T47D (cell line): ENCODE measurements at regions not wholly inside any gene's neighbourhood (a gene's known extent, or its start where the extent isn't known, plus 50 kb on each side); places are given as distances from the start of the nearest gene placed in this dataset.
"Not testable (repeated sequence)": the region's sequence is repeated elsewhere in the genome, so short reads cannot be mapped to it uniquely, and the experiment has no call there.

Experiments used
- DNase-seq, 2 experiments: peaks; one replicate each; pipeline versions ENCODE4 v3.0.0 to v3.0.0-alpha.2; 2011 to 2012; ENCODE audit warnings: low read depth in 1 of 2, low spot score in 1 of 2
- JUND ChIP-seq: IDR thresholded peaks from 2 replicates; pipeline ENCODE4 v1.6.1; 2012; ENCODE audit warnings: low read depth
- in situ Hi-C: cut with HindIII; loops from 2 replicates; pipeline ENCODE4 v1.10.0; 2016; ENCODE audit warnings: low sequenced_read_pairs, low pct_unique_long_range_greater_than_20kb

DNA sequence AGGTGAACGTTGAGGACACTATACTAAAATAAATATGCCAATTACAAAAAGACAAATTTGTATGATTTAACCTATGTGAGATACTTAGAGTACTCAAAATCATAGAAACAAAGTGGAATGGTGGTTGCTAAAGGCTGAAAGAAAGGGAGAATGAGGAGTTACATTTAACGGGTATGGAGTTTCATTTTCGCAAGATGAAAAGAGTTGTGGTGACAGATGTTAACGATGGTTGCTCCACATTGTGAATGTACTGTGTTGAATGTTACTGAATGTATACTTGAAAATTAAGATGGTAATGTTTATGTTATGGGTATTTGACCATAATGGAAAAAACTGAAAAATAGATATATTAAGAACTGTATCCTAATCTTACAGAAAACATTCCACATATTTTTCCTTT lies 51.3 kb upstream of the MOCS2 start:
- TF ChIP-seq JUND = no peak
- in situ Hi-C loops = no loop called here
- DNase-seq = no peak

DNA sequence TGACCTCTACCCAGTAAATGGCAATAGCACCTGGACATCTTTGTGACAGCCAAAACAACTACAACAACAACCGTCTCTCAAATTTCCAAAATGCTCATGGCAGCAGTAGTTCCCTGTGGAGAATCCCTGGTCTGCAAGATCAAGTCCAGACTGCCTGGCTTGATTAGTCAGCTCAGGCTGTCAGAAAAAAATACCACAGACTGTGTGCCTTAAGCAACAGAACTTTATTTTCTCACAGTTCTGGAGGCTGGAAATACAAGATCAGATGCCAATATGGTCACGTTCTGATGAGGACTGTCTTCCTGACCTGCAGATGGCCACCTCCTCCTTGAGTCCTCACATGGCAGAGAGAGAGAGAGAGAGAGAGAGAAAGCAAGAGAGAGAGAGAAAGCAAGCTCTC lies 52.3 kb upstream of the MOCS2 start:
- DNase-seq = no peak
- in situ Hi-C loops = no loop called here
- no peak for TF ChIP-seq JUND

DNA sequence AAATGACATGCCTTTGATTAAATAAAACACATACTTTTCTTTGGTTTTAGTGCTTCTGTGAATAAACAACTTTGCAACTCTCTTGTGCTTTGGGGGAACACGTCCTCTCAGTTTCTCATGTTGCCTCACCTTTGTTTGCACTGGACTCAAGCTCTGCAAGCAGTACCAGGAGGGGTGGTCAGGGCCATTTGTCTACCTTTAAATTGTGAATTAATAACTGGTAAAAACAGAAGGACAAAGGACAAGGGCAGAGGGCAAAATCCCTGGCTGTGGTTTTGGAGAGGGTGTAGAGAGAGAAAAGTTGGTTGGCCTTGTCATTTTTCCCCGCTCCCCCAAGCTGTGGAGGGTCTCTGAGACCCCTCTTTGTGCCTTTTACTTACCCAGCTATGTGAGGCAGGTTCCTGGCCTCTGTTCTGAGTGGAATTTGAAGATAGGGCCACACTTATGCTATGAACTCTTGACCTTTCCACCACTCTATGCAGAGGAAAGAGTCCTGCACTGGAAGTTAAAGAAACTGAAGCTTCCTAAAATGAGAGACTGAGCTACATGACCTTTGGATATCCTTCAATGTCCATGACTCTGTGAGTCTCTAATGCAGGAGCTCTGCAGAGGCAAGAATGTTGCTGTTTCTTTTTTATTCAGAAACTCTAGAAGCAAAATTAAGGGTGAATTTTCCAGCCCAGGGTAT lies 55.1 kb upstream of the MOCS2 start:
- in situ Hi-C loops = no loop called here
- no peak for DNase-seq
- no peak for TF ChIP-seq JUND

DNA sequence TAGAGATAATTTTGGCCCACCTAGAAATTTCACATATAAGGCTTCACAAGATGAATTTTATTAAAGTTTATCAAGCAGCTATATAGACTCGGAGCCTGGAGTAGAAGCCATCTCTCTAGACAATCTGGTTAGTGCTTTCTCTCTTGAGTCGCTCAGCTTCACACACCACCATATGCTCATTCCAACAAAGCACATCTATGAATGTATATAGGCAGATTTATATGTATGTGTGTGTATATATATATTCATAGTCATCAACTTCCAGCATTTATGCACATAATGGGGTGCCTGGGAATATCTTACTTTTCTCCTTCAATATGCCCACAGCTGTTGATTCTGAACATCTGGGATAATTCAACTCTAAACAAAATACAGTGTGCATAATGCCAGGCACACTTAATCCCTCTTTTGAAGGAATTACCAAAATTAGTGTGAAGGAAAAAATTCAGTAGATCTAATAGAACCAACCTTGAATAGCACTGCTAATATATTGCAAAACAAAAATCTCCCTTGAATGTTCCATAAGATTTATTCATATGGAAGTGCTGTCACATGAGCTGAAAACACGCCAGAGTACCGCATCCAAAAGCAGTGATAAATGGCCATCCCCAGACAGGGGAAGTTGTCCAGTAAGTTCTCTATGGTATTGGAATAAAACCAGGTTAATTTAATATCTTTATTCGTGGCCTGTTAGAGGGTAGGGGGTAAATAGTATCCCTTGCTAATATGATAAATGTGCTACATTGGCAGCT lies 56.0 kb upstream of the MOCS2 start:
- in situ Hi-C loops = no loop called here
- no peak for TF ChIP-seq JUND
- no peak for DNase-seq

DNA sequence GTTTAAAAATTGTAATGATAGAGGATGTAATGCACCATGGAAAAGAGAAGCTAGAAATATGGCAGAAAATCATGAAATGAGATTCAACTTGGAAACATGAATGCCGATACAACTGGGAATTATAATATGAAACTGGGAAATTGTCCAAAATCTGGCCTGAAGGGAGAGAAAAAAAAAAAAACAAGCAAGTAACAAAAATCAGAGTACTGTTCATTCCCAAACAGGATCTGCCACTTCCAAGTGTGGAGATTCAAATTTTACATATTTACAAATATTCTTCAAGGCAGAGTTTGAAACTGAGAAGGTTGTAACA lies 56.6 kb upstream of the MOCS2 start:
- DNase-seq = no peak
- TF ChIP-seq JUND = no peak
- in situ Hi-C loops = no loop called here

DNA sequence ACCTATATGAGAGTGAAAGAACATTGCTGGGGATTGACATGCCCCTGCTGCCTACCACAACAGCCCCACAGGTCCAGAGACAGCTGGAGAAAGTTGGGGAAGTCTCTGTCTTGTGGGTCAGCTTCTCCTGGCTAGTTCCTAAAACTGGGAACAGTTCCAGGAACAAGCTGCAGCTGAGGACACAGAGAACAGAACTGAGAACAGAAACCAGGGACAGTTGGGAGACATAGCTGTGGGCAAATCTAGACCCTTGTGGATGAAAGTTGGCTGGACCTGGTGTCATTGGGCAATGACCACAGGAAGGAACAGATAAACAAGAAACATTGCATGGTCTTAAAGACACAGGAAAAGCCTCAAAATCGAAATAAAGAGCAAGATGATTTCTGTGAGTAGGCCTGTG lies 58.3 kb upstream of the MOCS2 start:
- no peak for DNase-seq
- no peak for TF ChIP-seq JUND
- in situ Hi-C loops = no loop called here

DNA sequence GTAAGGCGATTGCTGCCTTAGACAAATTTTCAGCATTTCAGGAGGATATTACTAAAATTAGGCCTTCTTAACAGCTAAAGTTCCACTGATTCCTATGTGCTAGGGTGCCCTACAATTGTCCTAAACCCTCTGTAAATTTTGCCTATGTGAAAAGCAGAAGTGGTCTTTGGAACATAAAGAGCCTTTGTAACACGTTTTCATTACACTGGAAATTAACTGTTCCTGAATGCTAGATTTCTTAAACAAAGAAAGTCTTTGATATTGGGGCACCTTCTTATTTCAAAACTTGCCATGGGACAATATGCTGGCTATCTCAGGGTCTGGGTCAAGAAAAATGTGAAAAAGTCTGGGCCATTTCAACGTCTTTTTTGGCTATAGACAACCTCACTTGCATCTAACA lies 60.4 kb upstream of the MOCS2 start:
- no peak for TF ChIP-seq JUND
- in situ Hi-C loops = no loop called here
- no peak for DNase-seq

DNA sequence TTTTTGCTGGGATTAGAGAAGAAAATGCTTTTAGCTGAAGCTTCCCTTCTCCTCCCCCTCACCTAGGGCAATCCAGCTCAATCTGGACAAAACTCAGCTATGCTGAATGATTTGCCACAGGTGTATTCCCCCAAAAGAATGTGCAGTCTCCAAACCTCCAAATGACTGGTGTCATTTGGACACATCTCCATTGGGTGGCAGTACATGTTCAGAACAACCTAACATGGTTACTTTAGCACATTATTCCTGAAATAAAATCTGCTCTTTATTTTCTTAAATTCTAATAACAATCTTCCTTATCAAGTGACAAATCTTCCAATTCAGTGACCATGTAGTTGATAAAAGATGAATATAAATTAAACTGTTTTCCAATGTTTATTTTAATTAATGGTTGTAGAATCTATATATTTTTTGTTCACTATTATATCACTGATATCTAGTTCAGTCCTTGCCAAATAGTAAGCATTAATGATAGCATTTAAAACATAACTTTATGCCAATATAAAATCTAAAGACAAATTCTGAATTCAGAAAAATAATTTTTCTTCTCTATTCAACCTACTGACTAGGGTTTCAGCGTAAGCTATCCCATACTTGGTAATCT lies 61.3 kb upstream of the MOCS2 start:
- no peak for TF ChIP-seq JUND
- peak; percentile 28 to 67 for DNase-seq
- in situ Hi-C loops = no loop called here

DNA sequence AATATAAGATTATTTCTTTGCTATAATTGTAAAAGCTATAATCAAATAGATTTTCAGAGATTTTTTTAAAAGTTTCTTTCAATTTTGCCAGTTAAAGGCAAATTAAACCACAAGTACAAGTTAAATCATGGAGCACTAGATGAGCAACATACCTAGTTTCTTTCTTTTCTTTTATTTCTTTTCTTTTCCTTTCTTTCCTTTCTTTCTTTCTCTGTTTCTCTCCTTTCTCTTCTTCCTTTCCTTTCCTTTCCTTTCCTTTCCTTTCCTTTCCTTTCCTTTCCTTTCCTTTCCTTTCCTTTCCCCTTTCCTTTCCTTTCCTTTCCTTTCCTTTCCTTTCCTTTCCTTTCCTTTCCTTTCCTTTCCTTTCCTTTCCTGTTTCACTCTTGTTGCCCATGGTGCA lies 62.5 kb upstream of the MOCS2 start:
- in situ Hi-C loops, DNase-seq: not testable (repeated sequence)

DNA sequence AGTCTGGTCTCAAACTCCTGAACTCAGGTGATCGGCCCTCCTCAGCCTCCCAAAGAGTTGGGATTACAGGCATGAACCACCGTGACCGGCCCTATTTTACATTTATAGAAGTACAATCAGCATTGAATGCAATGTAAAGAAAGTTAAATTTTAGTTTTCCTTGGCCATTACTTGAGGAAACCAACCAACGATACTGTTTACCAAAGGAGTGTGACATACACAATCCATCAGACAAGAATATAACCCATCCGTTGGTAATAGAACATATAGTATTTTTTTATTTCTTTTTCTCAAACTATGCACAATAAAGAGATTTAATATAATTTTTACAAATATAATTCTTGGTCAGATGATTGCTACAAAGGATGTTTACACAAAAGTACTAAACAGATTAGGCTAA lies 63.1 kb upstream of the MOCS2 start:
- in situ Hi-C loops = no loop called here
- DNase-seq = no peak
- TF ChIP-seq JUND = no peak

DNA sequence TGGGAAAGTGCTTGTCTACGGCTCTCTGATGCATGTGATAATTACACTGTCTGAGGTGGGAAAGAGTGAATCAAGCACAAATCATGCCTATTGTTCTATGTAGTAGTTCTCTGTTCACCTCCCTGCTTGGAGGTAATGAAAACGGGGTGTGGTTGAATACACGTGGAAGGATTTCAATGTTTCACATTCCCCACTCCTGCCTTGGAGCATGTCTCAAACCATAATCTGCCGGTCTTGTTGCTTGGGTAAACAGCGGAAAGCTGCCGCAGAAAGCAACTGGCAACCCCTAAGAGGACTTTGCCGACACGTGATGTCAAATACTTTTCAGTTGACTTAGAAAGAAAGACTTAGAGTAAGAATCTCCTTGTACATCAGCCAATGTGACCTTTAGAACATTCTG lies 63.5 kb upstream of the MOCS2 start:
- TF ChIP-seq JUND = no peak
- DNase-seq = peak in 1 of 2 experiments; percentile 15
- in situ Hi-C loops = no loop called here

DNA sequence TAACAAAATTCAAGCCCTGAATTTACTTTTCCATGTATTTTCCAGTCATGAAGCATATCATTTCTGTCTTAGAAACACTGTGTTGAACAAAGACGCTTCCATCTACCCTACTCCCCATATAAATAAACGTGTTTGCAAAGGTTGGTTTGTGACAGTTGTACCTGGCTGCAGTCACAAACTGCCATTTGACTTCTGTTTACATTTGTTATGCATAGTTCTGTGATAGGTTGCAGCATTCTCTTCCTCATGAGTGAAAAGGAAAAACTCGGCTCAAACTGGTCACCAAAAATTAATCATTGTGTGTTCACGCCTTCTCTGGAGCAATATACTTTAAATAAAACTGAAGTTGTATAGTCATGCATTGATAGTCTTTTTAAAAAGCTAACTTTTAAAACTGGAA lies 69.3 kb upstream of the MOCS2 start:
- no peak for DNase-seq
- no peak for TF ChIP-seq JUND
- in situ Hi-C loops = no loop called here

DNA sequence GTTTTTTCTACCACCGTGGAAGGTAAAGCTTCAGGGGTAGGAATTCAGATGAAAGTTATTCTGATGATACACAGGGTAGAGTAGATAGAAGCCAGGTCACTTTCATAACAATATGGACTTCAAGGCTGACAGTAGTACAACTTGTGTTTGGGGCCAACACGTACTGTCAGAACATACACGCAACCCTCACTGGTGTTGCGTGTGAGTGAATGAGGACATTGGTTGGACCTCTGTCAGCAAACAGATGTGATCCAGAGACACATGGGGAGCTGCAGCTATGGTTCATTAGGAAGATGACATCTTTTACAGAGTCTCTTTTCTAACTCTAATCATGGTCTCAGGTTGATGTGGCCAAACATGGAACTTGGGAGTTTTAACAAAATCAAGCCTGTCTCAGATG lies 70.1 kb upstream of the MOCS2 start:
- DNase-seq = no peak
- in situ Hi-C loops = no loop called here
- no peak for TF ChIP-seq JUND

DNA sequence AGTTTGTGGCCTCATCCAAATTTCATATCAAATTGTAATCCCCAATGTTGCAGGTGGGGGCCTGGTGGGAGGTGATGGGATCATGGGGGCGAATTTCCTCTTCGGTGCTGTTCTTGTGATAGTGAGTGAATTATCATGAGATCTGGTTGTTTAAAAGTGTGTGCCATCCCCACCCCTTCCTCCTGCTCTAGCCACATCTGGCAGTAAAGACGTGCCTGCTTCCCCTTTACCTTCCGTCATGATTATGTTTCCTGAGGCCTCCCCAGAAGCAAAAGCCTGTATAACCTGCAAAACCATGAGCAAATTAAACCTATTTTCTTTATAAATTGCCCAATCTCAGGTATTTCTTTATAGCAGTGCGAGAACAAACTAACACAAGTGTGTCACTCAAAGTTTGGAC lies 71.0 kb upstream of the MOCS2 start:
- no peak for DNase-seq
- TF ChIP-seq JUND = no peak
- in situ Hi-C loops = no loop called here
